Naive B cell (primary cell): ENCODE measurements at regions not wholly inside any gene's neighbourhood (a gene's known extent, or its start where the extent isn't known, plus 50 kb on each side); places are given as distances from the start of the nearest gene placed in this dataset.

Experiments
- ATAC-seq, 2 donors: fragments of 150-1000 bp; cut with Tn5 transposase; 2 replicates each; pipeline ENCODE4 v1.10.0; 2021; ENCODE audit warnings: low read depth in 2 of 2, mild to moderate bottlenecking in 2 of 2, moderate library complexity in 2 of 2
- DNase-seq: peaks from one replicate; pipeline ENCODE4 v3.0.0; 2022
- H3K27ac Mint-ChIP-seq, 6 donors: one replicate each; pipeline ENCODE4 v1.8.0; 2020 to 2022; ENCODE audit warnings: mild to moderate bottlenecking in 6 of 6, mixed read lengths in 6 of 6, moderate library complexity in 5 of 6, inconsistent platforms in 2 of 6
- H3K27me3 Mint-ChIP-seq, 3 donors: one replicate each; pipeline ENCODE4 v1.8.0; 2021 to 2022; ENCODE audit warnings: mixed read lengths in 3 of 3, mild to moderate bottlenecking in 1 of 3
- H3K36me3 Mint-ChIP-seq, 2 donors: one replicate each; pipeline ENCODE4 v1.8.0; 2020 to 2022; ENCODE audit warnings: mixed read lengths in 2 of 2, inconsistent platforms in 1 of 2, mild to moderate bottlenecking in 1 of 2
- H3K4me1 Mint-ChIP-seq, 3 donors: one replicate each; pipeline ENCODE4 v1.8.0; 2020 to 2022; ENCODE audit warnings: mixed read lengths in 3 of 3, inconsistent platforms in 1 of 3, mild to moderate bottlenecking in 1 of 3, moderate library complexity in 1 of 3
- H3K4me3 Mint-ChIP-seq, 8 donors: one replicate each; pipeline ENCODE4 v1.8.0; 2020 to 2022; ENCODE audit warnings: mild to moderate bottlenecking in 8 of 8, mixed read lengths in 8 of 8, moderate library complexity in 8 of 8, inconsistent platforms in 2 of 8
- H3K9me3 Mint-ChIP-seq, 7 donors: one replicate each; pipeline ENCODE4 v1.8.0; 2020 to 2022; ENCODE audit warnings: mixed read lengths in 7 of 7, mild to moderate bottlenecking in 5 of 7, inconsistent platforms in 2 of 7, moderate library complexity in 1 of 7

DNA sequence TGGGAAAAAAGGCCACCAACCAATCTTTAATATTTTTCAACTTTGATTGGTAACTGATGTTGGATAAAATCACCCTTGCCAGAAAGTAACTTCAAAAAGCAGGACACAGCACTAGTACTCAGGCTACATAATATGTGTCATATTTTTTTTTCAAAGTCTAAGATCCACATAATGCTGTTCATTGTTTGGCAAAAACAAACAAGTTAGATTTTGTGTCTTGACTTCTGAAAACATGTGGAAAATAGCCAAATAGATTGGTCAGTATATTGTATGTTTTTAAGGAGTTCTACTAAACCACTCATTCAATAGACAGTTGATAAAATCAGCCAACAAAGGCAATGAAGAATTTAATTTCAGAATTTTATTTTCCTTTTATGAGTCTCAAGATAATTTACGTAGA lies 111.7 kb upstream of the CCDC54 start:
- Mint-ChIP-seq H3K4me1 (no peaks in the 10 kb centered on the region), H3K27ac (no peak overlapping the region), H3K36me3 (no peaks in the 10 kb centered on the region), H3K27me3 (no peaks in the 10 kb centered on the region), H3K4me3 (no peak overlapping the region), H3K9me3 (peaks cover 0 to 1% (median 0%) of the 10 kb centered on the region in 7 donors)
- DNase-seq (no peak), ATAC-seq (no peak)

DNA sequence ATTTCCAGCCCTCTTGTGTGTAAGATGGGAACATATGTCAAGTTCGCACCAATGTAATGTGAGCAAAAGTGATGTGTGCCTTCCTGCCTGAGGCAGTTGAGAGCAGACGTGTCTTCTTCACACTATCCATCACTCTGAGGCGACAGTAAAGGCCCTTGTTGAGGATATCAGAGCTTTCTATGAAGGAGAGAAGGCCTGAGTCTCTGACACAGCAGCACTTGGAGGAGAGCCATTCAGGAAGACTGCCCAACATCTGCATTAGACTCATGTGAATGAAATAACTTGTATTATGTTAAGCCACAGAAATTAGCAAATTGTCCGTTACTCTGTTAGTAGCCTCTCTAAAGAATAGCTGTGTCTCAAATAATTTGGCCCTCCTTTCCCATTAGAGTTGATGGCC lies 108.8 kb upstream of the CCDC54 start:
- Mint-ChIP-seq H3K4me1 (no peaks in the 10 kb centered on the region), H3K27ac (no peak overlapping the region), H3K27me3 (peaks cover 0 to 3% (median 0%) of the 10 kb centered on the region in 3 donors), H3K36me3 (no peaks in the 10 kb centered on the region), H3K9me3 (no peaks in the 10 kb centered on the region), H3K4me3 (no peak overlapping the region)
- DNase-seq: no peak
- ATAC-seq: no peak

DNA sequence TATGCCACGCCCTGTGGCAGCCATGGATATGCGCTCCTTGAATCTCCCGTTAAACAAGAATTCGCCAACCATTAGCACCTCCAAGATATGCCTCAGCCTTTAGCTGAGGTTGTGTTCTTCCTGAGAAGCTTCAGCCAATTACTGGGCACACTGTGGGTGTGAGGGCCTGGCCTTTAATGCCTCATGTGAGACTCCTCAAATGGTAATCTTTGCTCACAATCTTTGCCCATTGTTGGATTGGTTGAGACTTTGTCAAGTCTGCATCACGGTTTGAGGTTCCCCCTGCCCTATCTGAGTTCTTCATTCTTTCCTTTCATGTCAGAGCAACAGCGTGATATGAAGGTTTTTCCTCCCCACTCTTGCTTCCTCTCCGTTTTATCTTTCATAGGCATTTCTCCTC lies 108.1 kb upstream of the CCDC54 start:
- Mint-ChIP-seq H3K9me3 (no peaks in the 10 kb centered on the region), H3K27me3 (peaks cover 0 to 3% (median 0%) of the 10 kb centered on the region in 3 donors), H3K27ac (no peak overlapping the region), H3K4me1 (no peaks in the 10 kb centered on the region), H3K4me3 (no peak overlapping the region), H3K36me3 (no peaks in the 10 kb centered on the region)
- no peak for DNase-seq
- ATAC-seq: no peak

DNA sequence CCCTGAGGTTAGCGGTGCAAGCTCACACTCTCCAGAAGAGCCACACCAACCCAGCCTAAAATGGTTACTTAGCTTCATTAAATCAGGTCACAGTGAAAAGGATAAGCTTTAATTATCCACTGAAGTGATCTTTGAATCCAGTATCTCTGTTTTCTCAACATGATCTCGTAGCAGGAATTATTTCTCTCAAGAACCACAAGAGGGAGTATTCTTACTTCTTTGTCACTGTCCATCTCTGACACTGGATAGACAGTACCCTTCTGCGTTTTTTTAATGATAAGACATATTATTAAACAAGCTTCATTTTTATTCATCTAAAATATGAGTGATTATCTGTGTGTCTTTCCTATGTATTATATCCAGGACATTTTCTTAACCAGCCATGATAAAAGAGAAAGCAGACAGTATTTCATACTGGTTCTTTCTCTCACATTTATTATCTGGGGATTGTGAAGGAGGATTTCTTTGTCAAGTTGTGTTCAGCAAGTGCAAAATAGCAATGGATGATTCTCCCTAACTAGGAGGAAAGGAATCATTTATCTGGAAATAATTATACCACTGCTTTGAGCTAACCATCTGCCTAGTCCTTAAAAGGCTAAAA lies 105.4 kb upstream of the CCDC54 start:
- H3K27me3 Mint-ChIP-seq: peaks cover 0 to 3% (median 0%) of the 10 kb centered on the region in 3 donors
- no peak overlapping the region for H3K4me3 Mint-ChIP-seq
- H3K4me1 Mint-ChIP-seq: no peaks in the 10 kb centered on the region
- no peak overlapping the region for H3K27ac Mint-ChIP-seq
- H3K36me3 Mint-ChIP-seq: no peaks in the 10 kb centered on the region
- DNase-seq (peak; percentile 27), ATAC-seq (peak; percentile 41 to 69)
- no peaks in the 10 kb centered on the region for H3K9me3 Mint-ChIP-seq

DNA sequence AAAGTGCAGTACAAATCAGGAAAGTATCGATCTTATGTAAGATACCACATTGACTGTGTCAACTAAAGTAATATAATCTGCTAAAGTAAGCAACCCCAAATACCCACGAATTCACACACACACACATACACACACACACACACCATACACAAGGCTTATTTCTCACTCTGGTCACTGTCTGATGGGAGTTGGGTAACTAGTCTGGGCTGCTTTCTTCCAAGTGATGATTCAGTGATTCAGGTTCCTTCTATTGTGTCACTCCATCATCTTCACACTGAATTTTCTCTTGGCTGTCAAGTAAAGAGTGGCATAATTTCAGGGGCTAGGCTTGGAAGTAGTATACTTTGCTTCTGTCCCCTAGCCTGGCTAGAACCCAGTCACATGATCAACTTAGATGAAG lies 104.8 kb upstream of the CCDC54 start:
- no peak for DNase-seq
- ATAC-seq: no peak
- Mint-ChIP-seq H3K9me3 (no peaks in the 10 kb centered on the region), H3K27me3 (peaks cover 0 to 3% (median 0%) of the 10 kb centered on the region in 3 donors), H3K36me3 (no peaks in the 10 kb centered on the region), H3K4me1 (no peaks in the 10 kb centered on the region), H3K27ac (peak overlapping the region in 1 of 6 donors; percentile 66), H3K4me3 (no peak overlapping the region)

DNA sequence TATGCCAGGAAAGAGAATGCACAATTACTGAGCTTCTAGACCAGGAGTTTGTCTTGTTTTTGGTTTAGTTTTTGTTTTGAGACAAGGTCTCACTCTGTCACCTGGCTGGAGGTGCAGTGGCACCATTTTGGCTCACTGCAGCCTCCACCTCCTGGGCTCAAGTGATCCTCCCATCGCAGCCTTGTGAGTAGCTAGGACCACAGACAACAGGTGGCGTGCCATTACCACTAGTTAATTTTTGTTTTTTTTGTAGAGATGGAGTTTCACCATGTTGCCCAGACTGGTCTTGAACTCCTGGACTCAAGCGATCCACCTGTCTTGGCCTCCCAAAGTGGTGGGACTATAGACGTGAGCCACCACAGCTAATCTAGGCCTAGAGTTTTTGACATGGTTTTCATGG lies 104.4 kb upstream of the CCDC54 start:
- H3K27ac Mint-ChIP-seq: peak overlapping the region in 1 of 6 donors; percentile 47
- no peaks in the 10 kb centered on the region for H3K36me3 Mint-ChIP-seq
- DNase-seq: no peak
- H3K9me3 Mint-ChIP-seq: no peaks in the 10 kb centered on the region
- ATAC-seq: no peak
- no peaks in the 10 kb centered on the region for H3K4me1 Mint-ChIP-seq
- peaks cover 0 to 3% (median 0%) of the 10 kb centered on the region in 3 donors for H3K27me3 Mint-ChIP-seq
- no peak overlapping the region for H3K4me3 Mint-ChIP-seq

DNA sequence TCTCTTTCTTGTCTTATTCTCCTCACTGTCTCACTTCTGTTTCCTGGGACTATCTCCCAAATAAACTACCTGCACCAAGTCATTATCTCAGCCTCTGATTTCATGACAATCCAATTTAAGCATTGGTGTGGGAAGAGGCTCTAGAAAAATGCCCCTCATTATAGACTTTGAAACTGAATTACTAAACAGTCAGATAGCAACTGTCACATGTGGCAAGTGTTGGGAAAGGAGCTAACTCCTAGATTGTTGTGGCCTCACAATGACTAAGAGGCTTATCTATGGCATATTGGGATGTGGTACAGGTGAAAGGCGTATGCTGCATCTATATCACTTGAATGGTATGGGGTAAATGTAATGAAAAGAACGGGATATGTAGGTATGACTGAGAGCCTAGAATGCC lies 103.5 kb upstream of the CCDC54 start:
- ATAC-seq: no peak
- Mint-ChIP-seq H3K27me3 (peaks cover 0 to 3% (median 0%) of the 10 kb centered on the region in 3 donors), H3K36me3 (no peaks in the 10 kb centered on the region), H3K4me1 (no peaks in the 10 kb centered on the region), H3K27ac (no peak overlapping the region), H3K4me3 (no peak overlapping the region), H3K9me3 (no peaks in the 10 kb centered on the region)
- no peak for DNase-seq

DNA sequence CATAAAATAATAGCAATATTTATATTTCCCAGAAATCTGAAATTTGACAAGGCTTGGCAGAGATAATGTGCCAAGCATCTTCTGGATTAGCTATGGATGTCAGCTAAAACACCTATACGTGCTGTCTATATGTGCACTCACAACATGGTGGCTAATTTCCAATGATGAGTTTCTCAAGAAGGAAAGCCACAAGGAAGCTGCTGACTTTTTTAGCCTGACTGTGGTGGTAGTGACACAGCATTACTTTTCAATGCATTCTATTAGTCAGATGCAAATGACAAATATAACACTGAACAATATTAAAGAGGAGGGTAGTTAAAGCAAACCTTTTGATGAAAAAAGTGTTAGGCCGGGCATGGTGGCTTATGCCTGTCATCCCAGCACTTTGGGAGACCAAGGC lies 101.7 kb upstream of the CCDC54 start:
- H3K27ac Mint-ChIP-seq: no peak overlapping the region
- ATAC-seq (no peak), DNase-seq (no peak)
- no peaks in the 10 kb centered on the region for H3K4me1 Mint-ChIP-seq
- H3K36me3 Mint-ChIP-seq: no peaks in the 10 kb centered on the region
- peaks cover 0 to 8% (median 0%) of the 10 kb centered on the region in 3 donors for H3K27me3 Mint-ChIP-seq
- peaks cover 0 to under 1% (median 0%) of the 10 kb centered on the region in 7 donors for H3K9me3 Mint-ChIP-seq
- H3K4me3 Mint-ChIP-seq: no peak overlapping the region

DNA sequence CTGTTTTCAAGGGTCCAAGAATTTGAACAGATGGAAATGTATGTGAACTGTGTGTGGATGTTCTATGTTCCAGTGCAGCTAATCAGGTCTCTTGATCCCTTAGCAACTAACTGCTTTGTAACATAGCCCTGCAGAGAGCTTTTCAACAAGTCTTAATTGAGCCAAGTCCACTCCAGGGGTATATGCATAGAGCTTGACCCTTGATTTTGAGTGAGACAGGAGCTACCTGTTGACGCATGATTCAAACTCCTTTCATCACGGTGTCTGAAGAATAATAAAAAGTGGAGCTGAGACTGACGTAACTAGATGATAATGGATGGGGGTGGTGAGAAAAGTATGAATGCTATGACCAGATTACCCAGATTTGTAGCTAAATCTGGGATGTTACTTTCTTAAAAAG lies 93.3 kb upstream of the CCDC54 start:
- no peak overlapping the region for H3K27ac Mint-ChIP-seq
- H3K4me3 Mint-ChIP-seq: no peak overlapping the region
- H3K4me1 Mint-ChIP-seq: peaks cover 0 to 5% (median 0%) of the 10 kb centered on the region in 3 donors
- H3K27me3 Mint-ChIP-seq: peaks cover 0 to 4% (median 3%) of the 10 kb centered on the region in 3 donors
- H3K9me3 Mint-ChIP-seq: peaks cover 0 to 7% (median 0%) of the 10 kb centered on the region in 7 donors
- no peaks in the 10 kb centered on the region for H3K36me3 Mint-ChIP-seq
- DNase-seq: no peak
- no peak for ATAC-seq

DNA sequence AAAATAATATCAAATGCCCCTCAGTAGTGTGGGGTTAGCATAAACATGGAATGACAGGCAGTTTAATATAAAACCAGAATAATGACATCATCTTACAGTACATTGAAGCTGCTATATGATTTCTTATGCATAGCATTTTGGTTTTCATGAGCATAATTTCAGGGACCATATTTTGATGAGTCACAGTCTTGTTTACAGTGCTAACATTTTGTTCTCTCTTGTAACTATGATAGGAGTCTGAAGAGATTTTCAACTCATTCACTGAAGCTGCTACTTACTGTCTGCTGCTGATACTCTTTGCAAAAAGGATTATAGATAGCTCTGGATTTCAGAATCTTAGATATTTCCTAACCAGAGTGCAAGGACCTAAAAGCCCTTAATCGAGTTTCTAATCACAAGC lies 92.6 kb upstream of the CCDC54 start:
- H3K4me3 Mint-ChIP-seq: no peak overlapping the region
- H3K9me3 Mint-ChIP-seq: peaks cover 0 to 7% (median 0%) of the 10 kb centered on the region in 7 donors
- peaks cover 0 to 4% (median 4%) of the 10 kb centered on the region in 3 donors for H3K27me3 Mint-ChIP-seq
- H3K27ac Mint-ChIP-seq: no peak overlapping the region
- no peak for DNase-seq
- ATAC-seq: no peak
- peaks cover 0 to 5% (median 0%) of the 10 kb centered on the region in 3 donors for H3K4me1 Mint-ChIP-seq
- H3K36me3 Mint-ChIP-seq: no peaks in the 10 kb centered on the region

DNA sequence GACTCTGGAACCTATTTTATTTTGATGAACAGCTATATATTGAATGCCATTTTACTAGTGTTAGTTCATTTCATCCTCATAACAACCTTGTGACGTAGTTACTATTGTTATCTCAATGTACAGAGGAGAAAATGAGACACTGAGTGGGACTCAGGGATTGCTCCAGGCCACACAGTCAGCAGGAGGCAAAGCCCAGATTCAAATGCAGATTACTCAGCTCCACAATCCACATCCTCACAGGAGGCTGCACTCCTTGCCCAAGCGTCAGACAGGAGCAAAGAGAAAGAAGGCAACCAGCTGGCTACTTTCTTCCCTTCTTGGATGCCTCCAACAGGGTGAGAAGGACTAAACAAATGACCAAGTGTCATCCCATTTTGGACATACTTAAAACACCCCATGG lies 92.0 kb upstream of the CCDC54 start:
- peaks cover 0 to 5% (median 0%) of the 10 kb centered on the region in 3 donors for H3K4me1 Mint-ChIP-seq
- H3K27ac Mint-ChIP-seq: no peak overlapping the region
- H3K36me3 Mint-ChIP-seq: no peaks in the 10 kb centered on the region
- peaks cover 0 to 5% (median 4%) of the 10 kb centered on the region in 3 donors for H3K27me3 Mint-ChIP-seq
- H3K4me3 Mint-ChIP-seq: no peak overlapping the region
- DNase-seq (no peak), ATAC-seq (no peak)
- peaks cover 0 to 7% (median 3%) of the 10 kb centered on the region in 7 donors for H3K9me3 Mint-ChIP-seq

DNA sequence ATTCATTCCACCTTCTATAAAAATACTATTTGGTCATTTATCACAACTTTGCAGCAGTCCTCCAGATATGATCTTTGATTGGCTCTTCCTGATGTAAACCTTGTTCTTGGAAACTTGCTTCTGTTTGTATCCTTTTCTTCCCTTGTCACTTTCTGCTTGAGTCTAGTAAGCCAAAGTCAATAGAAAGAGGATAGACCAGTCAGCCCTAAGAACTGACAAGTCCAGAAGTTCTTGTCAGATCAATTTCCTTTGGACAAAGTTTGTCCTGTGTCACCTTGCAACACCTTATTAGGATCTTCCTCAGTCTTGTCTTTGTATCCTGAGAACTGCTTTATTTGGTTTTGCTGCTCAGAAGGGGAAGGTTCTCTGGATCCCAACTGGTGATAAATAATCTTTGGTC lies 87.9 kb upstream of the CCDC54 start:
- Mint-ChIP-seq H3K27me3 (peaks cover 0 to 5% (median 0%) of the 10 kb centered on the region in 3 donors), H3K4me1 (no peaks in the 10 kb centered on the region), H3K4me3 (no peak overlapping the region), H3K9me3 (peaks cover 0 to 6% (median 3%) of the 10 kb centered on the region in 7 donors), H3K36me3 (no peaks in the 10 kb centered on the region), H3K27ac (no peak overlapping the region)
- DNase-seq (no peak), ATAC-seq (no peak)

DNA sequence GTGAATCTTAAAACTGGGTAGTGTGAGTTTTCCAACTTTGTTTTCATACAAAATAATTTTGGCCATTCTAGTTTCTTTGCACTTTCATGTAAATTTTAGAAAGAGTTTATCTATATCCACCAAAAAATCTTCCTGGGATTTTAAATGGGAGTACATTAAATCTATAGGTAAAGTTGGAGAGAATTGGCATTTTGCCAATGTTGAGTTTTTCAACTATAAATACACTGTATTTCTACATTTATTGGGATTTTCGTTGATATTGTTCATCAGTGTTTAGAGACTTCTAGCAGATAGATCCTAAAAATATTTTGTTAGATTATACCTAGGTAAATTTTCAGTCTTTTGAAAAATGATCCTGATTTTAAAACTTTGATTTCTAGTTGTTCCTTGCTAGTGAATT lies 83.1 kb upstream of the CCDC54 start:
- peaks cover 2 to 26% (median 15%) of the 10 kb centered on the region in 7 donors for H3K9me3 Mint-ChIP-seq
- no peak overlapping the region for H3K27ac Mint-ChIP-seq
- H3K36me3 Mint-ChIP-seq: no peaks in the 10 kb centered on the region
- DNase-seq (no peak), ATAC-seq (no peak)
- H3K4me3 Mint-ChIP-seq: no peak overlapping the region
- H3K27me3 Mint-ChIP-seq: peaks cover 0 to 5% (median 0%) of the 10 kb centered on the region in 3 donors
- no peaks in the 10 kb centered on the region for H3K4me1 Mint-ChIP-seq

DNA sequence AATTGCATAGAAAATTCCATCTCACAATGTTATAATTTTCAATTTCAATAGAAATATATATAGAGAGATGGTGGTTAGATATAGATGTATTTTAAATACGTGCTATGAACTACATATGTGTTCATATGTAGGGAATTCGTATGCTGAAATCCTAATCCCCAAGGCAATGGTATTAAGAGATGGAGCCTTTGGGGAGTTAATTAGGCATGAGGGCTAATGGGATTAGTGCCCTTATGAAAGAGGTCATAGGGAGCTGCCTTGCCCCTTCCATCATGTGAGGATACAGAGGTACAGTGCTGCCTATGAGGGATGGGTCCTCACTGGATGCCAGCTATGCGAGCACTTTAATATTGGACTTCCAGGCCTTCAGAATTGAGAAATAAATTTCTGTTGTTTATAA lies 79.6 kb upstream of the CCDC54 start:
- Mint-ChIP-seq H3K9me3 (peaks cover 0 to 21% (median 12%) of the 10 kb centered on the region in 7 donors), H3K36me3 (no peaks in the 10 kb centered on the region), H3K27me3 (no peaks in the 10 kb centered on the region), H3K27ac (no peak overlapping the region), H3K4me3 (no peak overlapping the region), H3K4me1 (no peaks in the 10 kb centered on the region)
- DNase-seq: no peak
- ATAC-seq: no peak

DNA sequence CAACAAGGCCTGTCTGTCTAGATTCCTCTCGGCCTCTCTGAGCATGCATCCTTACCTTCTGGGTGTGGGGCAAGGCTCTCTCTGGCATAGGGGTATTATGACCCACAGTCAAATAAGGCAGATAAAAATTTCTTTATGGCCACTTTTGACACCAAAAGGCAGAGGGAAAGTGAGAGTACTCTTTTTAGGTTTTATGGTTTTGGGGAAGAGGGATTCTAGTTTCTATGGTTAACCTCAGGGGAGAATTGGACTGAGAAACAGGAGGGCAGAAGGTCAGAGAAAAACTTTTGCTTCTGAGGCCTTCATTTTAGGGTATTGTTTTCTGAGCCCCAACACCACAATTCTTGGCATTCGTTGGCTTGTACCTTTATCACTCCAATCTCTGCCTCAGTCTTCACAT lies 70.0 kb upstream of the CCDC54 start:
- Mint-ChIP-seq H3K9me3 (no peaks in the 10 kb centered on the region), H3K27me3 (peaks cover 0 to under 1% (median 0%) of the 10 kb centered on the region in 3 donors), H3K27ac (peak overlapping the region in 1 of 6 donors; percentile 58), H3K4me3 (no peak overlapping the region), H3K36me3 (no peaks in the 10 kb centered on the region), H3K4me1 (no peaks in the 10 kb centered on the region)
- DNase-seq (no peak), ATAC-seq (no peak)
